ENCODE measurements at regions not wholly inside any gene's neighbourhood (a gene's known extent, or its start where the extent isn't known, plus 50 kb on each side); places are given as distances from the start of the nearest gene placed in this dataset.
"Not testable (repeated sequence)": the region's sequence is repeated elsewhere in the genome, so short reads cannot be mapped to it uniquely, and the experiment has no call there.

- no peak for DNase-seq (ENCODE audit: low read depth in 3 of 3)
These were observed 300.7 kb downstream of the TEX29 start for GRCh38 chr13:111621164-111621563.

- no peak for DNase-seq (ENCODE audit: low read depth in 3 of 3)
These were observed 301.6 kb downstream of the TEX29 start for GRCh38 chr13:111622051-111622531.

- no peak for DNase-seq (ENCODE audit: low read depth in 3 of 3)
These were observed 302.8 kb downstream of the TEX29 start for GRCh38 chr13:111623208-111623607.

- no peak for DNase-seq (ENCODE audit: low read depth in 3 of 3)
These were observed 303.5 kb downstream of the TEX29 start for GRCh38 chr13:111623743-111624505.

GRCh38 chr13:111625526-111626315 lies 305.3 kb downstream of the TEX29 start:
- no peak for DNase-seq (ENCODE audit: low read depth in 3 of 3)

GRCh38 chr13:111626371-111627305 lies 306.2 kb downstream of the TEX29 start:
- DNase-seq (ENCODE audit: low read depth in 3 of 3), result no peak

- DNase-seq (ENCODE audit: low read depth in 3 of 3), result no peak
These were observed 307.2 kb downstream of the TEX29 start for GRCh38 chr13:111627596-111627995.

GRCh38 chr13:111629016-111629415 lies 308.6 kb downstream of the TEX29 start:
- DNase-seq (ENCODE audit: low read depth in 3 of 3), result no peak

- no peak for DNase-seq (ENCODE audit: low read depth in 3 of 3)
These were observed 309.0 kb downstream of the TEX29 start for GRCh38 chr13:111629457-111629856.

- DNase-seq (ENCODE audit: low read depth in 3 of 3), result no peak
These were observed 309.5 kb downstream of the TEX29 start for GRCh38 chr13:111629926-111630325.

GRCh38 chr13:111630406-111630805 lies 310.0 kb downstream of the TEX29 start:
- no peak for DNase-seq (ENCODE audit: low read depth in 3 of 3)

GRCh38 chr13:111631271-111631670 lies 310.8 kb downstream of the TEX29 start:
- DNase-seq (ENCODE audit: low read depth in 3 of 3), result not testable (repeated sequence)

GRCh38 chr13:111632906-111633305 lies 312.5 kb downstream of the TEX29 start:
- no peak for DNase-seq (ENCODE audit: low read depth in 3 of 3)

- no peak for DNase-seq (ENCODE audit: low read depth in 3 of 3)
These were observed 313.0 kb downstream of the TEX29 start for GRCh38 chr13:111633401-111633800.

GRCh38 chr13:111634410-111634809 lies 314.0 kb downstream of the TEX29 start:
- no peak for DNase-seq (ENCODE audit: low read depth in 3 of 3)

- no peak for DNase-seq (ENCODE audit: low read depth in 3 of 3)
These were observed 315.8 kb downstream of the TEX29 start for GRCh38 chr13:111636271-111636670.

GRCh38 chr13:111636804-111637203 lies 316.4 kb downstream of the TEX29 start:
- no peak for DNase-seq (ENCODE audit: low read depth in 3 of 3)

- DNase-seq (ENCODE audit: low read depth in 3 of 3), result no peak
These were observed 316.9 kb downstream of the TEX29 start for GRCh38 chr13:111637365-111637764.

GRCh38 chr13:111638233-111638632 lies 317.8 kb downstream of the TEX29 start:
- no peak for DNase-seq (ENCODE audit: low read depth in 3 of 3)

- no peak for DNase-seq (ENCODE audit: low read depth in 3 of 3)
These were observed 318.8 kb downstream of the TEX29 start for GRCh38 chr13:111639196-111639705.

- DNase-seq (ENCODE audit: low read depth in 3 of 3), result no peak
These were observed 319.6 kb downstream of the TEX29 start for GRCh38 chr13:111640006-111640405.

- DNase-seq (ENCODE audit: low read depth in 3 of 3), result no peak
These were observed 320.0 kb downstream of the TEX29 start for GRCh38 chr13:111640476-111640875.
